ENCODE measurements at regions not wholly inside any gene's neighbourhood (a gene's known extent, or its start where the extent isn't known, plus 50 kb on each side); places are given as distances from the start of the nearest gene placed in this dataset.

GRCh38 chr3:154783521-154783931, 296.6 kb upstream of the MME start:
- no peak overlapping the region for H3K4me3 Mint-ChIP-seq (ENCODE audit: unreplicated experiment)
- H3K27me3 Mint-ChIP-seq (ENCODE audit: insufficient read depth, unreplicated experiment) = peaks cover 6% of the 10 kb centered on the region
- H3K9me3 Mint-ChIP-seq (ENCODE audit: unreplicated experiment) = no peaks in the 10 kb centered on the region
- no peaks in the 10 kb centered on the region for H3K27me3 ChIP-seq (replicated peaks; ENCODE audit: control insufficient read depth, insufficient read depth, low read length)
- H3K9me3 ChIP-seq = no peaks in the 10 kb centered on the region
- intact Hi-C loops (cut with micrococcal nuclease; ENCODE audit: unreplicated experiment) = no loop called here
- no peak overlapping the region for H3K27ac Mint-ChIP-seq (ENCODE audit: unreplicated experiment)
- CTCF ChIA-PET = no interaction called here
- no peaks in the 10 kb centered on the region for H3K4me1 Mint-ChIP-seq (ENCODE audit: low read depth, unreplicated experiment)
- H3K36me3 Mint-ChIP-seq (ENCODE audit: insufficient read depth, unreplicated experiment) = no peaks in the 10 kb centered on the region
- H3K4me3 ChIP-seq (ENCODE audit: low read depth, low read length) = no peak overlapping the region
- H3K36me3 ChIP-seq (ENCODE audit: control insufficient read depth, insufficient read depth, low read length) = no peaks in the 10 kb centered on the region
- BruUV-seq (replicated peaks) = no TSS peak
- DNase-seq = no peak
- TF ChIP-seq CTCF (IDR thresholded peaks at IDR 0.05; ENCODE audit: insufficient read depth in 1 of 2, low read depth in 1 of 2, low read length in 1 of 2, severe bottlenecking in 1 of 2, unreplicated experiment in 1 of 2) = no peak
- POLR2A ChIA-PET = no interaction called here
- H3K4me1 ChIP-seq = no peaks in the 10 kb centered on the region

GRCh38 chr3:154783061-154783460, 297.1 kb upstream of the MME start:
- H3K27me3 Mint-ChIP-seq (ENCODE audit: insufficient read depth, unreplicated experiment) = peaks cover 6% of the 10 kb centered on the region
- no peaks in the 10 kb centered on the region for H3K36me3 Mint-ChIP-seq (ENCODE audit: insufficient read depth, unreplicated experiment)
- no peak for TF ChIP-seq CTCF (IDR thresholded peaks at IDR 0.05; ENCODE audit: insufficient read depth in 1 of 2, low read depth in 1 of 2, low read length in 1 of 2, severe bottlenecking in 1 of 2, unreplicated experiment in 1 of 2)
- H3K4me1 Mint-ChIP-seq (ENCODE audit: low read depth, unreplicated experiment) = no peaks in the 10 kb centered on the region
- POLR2A ChIA-PET = no interaction called here
- no peak overlapping the region for H3K4me3 Mint-ChIP-seq (ENCODE audit: unreplicated experiment)
- Histone ChIP-seq H3K4me1 (no peaks in the 10 kb centered on the region), H3K36me3 (ENCODE audit: control insufficient read depth, insufficient read depth, low read length) (no peaks in the 10 kb centered on the region), H3K4me3 (ENCODE audit: low read depth, low read length) (no peak overlapping the region), H3K27me3 (replicated peaks; ENCODE audit: control insufficient read depth, insufficient read depth, low read length) (no peaks in the 10 kb centered on the region), H3K9me3 (no peaks in the 10 kb centered on the region)
- CTCF ChIA-PET = no interaction called here
- no peak overlapping the region for H3K27ac Mint-ChIP-seq (ENCODE audit: unreplicated experiment)
- no TSS peak for BruUV-seq (replicated peaks)
- no peak for DNase-seq
- intact Hi-C loops (cut with micrococcal nuclease; ENCODE audit: unreplicated experiment) = no loop called here
- H3K9me3 Mint-ChIP-seq (ENCODE audit: unreplicated experiment) = no peaks in the 10 kb centered on the region

- no peaks in the 10 kb centered on the region for H3K4me1 ChIP-seq
- no peaks in the 10 kb centered on the region for H3K27me3 ChIP-seq (replicated peaks; ENCODE audit: control insufficient read depth, insufficient read depth, low read length)
- Mint-ChIP-seq H3K27ac (ENCODE audit: unreplicated experiment) (no peak overlapping the region), H3K4me3 (ENCODE audit: unreplicated experiment) (no peak overlapping the region), H3K36me3 (ENCODE audit: insufficient read depth, unreplicated experiment) (no peaks in the 10 kb centered on the region), H3K27me3 (ENCODE audit: insufficient read depth, unreplicated experiment) (peaks cover 6% of the 10 kb centered on the region), H3K9me3 (ENCODE audit: unreplicated experiment) (no peaks in the 10 kb centered on the region), H3K4me1 (ENCODE audit: low read depth, unreplicated experiment) (no peaks in the 10 kb centered on the region)
- no TSS peak for BruUV-seq (replicated peaks)
- H3K4me3 ChIP-seq (ENCODE audit: low read depth, low read length) = no peak overlapping the region
- H3K9me3 ChIP-seq = no peaks in the 10 kb centered on the region
- DNase-seq = no peak
- intact Hi-C loops (cut with micrococcal nuclease; ENCODE audit: unreplicated experiment) = no loop called here
- no peak for TF ChIP-seq CTCF (IDR thresholded peaks at IDR 0.05; ENCODE audit: insufficient read depth in 1 of 2, low read depth in 1 of 2, low read length in 1 of 2, severe bottlenecking in 1 of 2, unreplicated experiment in 1 of 2)
- H3K36me3 ChIP-seq (ENCODE audit: control insufficient read depth, insufficient read depth, low read length) = no peaks in the 10 kb centered on the region
- POLR2A ChIA-PET = no interaction called here
- CTCF ChIA-PET = no interaction called here
These were observed 298.0 kb upstream of the MME start for GRCh38 chr3:154782151-154782550.
